Left lung (tissue), 4 donors: ENCODE measurements at regions not wholly inside any gene's neighbourhood (a gene's known extent, or its start where the extent isn't known, plus 50 kb on each side); places are given as distances from the start of the nearest gene placed in this dataset.

Experiments
- ATAC-seq: fragments of 200-7000 bp; cut with Tn5 transposase; one replicate; pipeline ENCODE4 v1.9.1; 2020; ENCODE audit warnings: moderate library complexity
- DNase-seq, 4 donors: peaks; one replicate each; pipeline ENCODE4 v3.0.0-alpha.2; 2013 to 2020
- H3K27ac ChIP-seq, 2 donors: fragments of 200-600 bp; sonication (generic) in 1 of 2; one replicate each; pipeline versions ENCODE4 v1.5.0 to v1.8.0; 2020 to 2021
- H3K27me3 ChIP-seq, 2 donors: fragments of 200-600 bp; sonication (generic) in 1 of 2; one replicate each; pipeline versions ENCODE4 v1.5.0 to v1.8.0; 2020 to 2021
- H3K36me3 ChIP-seq, 2 donors: fragments of 200-600 bp; sonication (generic) in 1 of 2; one replicate each; pipeline versions ENCODE4 v1.5.0 to v1.8.0; 2020 to 2021
- H3K4me1 ChIP-seq, 2 donors: fragments of 200-600 bp; one replicate each; pipeline ENCODE4 v1.8.0; 2021
- H3K4me3 ChIP-seq, 2 donors: fragments of 200-600 bp; sonication (generic) in 1 of 2; one replicate each; pipeline versions ENCODE4 v1.5.0 to v1.8.0; 2020 to 2021; ENCODE audit warnings: mild to moderate bottlenecking in 1 of 2
- H3K9me3 ChIP-seq, 2 donors: fragments of 200-600 bp; sonication (generic) in 1 of 2; one replicate each; pipeline versions ENCODE4 v1.5.0 to v1.8.0; 2020 to 2021
- intact Hi-C, 2 donors: fragments of 100-400 bp; cut with DNase I; formaldehyde crosslinking; loops; one replicate each; pipeline versions ENCODE4 v1.11.2 to v1.14.2; 2022
- TF ChIP-seq, protein P1 (sequence below), 2 donors: fragments of 200-600 bp; sonication (generic) in 1 of 2; IDR thresholded peaks; one replicate each; pipeline versions ENCODE4 v1.5.0 to v1.8.0; 2021; ENCODE audit warnings: antibody characterized with exemption in 2 of 2
- donor health status: DM: no; HTN: yes; CAD: no.
- donor health status: DM: no; HTN: no; CAD: no.

DNA sequence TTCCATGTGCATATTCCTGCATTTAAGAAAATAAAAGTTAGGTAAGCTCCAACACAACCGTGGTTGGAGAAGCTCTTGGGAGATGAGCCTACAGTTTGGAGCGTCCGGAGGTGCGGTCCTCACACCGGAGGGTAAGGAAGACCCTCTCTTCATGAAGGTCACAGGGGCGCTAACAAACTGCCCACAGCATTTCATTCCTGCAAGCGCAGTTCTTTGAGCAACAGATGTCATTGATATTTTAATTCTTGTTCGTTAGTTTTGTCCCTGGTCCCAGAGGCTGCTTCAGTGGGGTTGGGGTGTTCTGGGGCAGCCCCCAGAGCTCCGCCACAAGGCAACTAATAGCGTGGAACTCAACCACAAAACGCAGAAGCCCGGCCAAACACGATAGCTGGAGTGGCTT, 376.2 kb downstream of the IRX2 start:
- H3K27ac ChIP-seq = no peak overlapping the region
- H3K9me3 ChIP-seq = peaks cover 0 to 3% of the 10 kb centered on the region in 2 donors
- TF ChIP-seq, protein P1, sequence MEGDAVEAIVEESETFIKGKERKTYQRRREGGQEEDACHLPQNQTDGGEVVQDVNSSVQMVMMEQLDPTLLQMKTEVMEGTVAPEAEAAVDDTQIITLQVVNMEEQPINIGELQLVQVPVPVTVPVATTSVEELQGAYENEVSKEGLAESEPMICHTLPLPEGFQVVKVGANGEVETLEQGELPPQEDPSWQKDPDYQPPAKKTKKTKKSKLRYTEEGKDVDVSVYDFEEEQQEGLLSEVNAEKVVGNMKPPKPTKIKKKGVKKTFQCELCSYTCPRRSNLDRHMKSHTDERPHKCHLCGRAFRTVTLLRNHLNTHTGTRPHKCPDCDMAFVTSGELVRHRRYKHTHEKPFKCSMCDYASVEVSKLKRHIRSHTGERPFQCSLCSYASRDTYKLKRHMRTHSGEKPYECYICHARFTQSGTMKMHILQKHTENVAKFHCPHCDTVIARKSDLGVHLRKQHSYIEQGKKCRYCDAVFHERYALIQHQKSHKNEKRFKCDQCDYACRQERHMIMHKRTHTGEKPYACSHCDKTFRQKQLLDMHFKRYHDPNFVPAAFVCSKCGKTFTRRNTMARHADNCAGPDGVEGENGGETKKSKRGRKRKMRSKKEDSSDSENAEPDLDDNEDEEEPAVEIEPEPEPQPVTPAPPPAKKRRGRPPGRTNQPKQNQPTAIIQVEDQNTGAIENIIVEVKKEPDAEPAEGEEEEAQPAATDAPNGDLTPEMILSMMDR (IDR thresholded peaks at IDR 0.05) = no peak
- ATAC-seq (no peak), DNase-seq (no peak)
- no peaks in the 10 kb centered on the region for H3K36me3 ChIP-seq
- no peaks in the 10 kb centered on the region for H3K4me1 ChIP-seq
- H3K27me3 ChIP-seq = no peaks in the 10 kb centered on the region
- intact Hi-C loops = no loop called here
- H3K4me3 ChIP-seq = no peak overlapping the region

DNA sequence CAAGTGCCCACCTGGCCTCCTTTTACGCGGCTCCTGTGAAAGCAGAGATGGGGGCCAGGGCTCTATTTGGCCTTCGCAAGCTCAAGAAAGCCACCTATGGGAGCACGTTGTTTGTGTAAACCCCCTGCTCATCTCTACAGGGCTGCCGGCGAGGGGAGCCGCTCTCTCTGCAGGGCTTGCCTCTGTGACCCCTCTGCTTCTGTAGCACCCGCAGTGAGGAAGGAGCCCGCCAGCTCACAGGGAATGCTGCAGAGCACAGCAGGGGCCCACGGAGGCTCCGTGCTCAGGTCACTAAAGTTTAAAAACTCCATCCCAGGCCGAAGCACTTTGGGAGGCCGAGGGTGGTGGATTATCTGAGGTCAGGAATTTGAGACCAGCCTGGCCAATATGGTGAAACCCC, 376.8 kb downstream of the IRX2 start:
- TF ChIP-seq, protein P1 (IDR thresholded peaks at IDR 0.05) = no peak
- H3K36me3 ChIP-seq = no peaks in the 10 kb centered on the region
- DNase-seq = no peak
- no peak overlapping the region for H3K4me3 ChIP-seq
- ATAC-seq = no peak
- peaks cover 0 to 3% of the 10 kb centered on the region in 2 donors for H3K9me3 ChIP-seq
- intact Hi-C loops = no loop called here
- no peaks in the 10 kb centered on the region for H3K4me1 ChIP-seq
- no peaks in the 10 kb centered on the region for H3K27me3 ChIP-seq
- no peak overlapping the region for H3K27ac ChIP-seq

DNA sequence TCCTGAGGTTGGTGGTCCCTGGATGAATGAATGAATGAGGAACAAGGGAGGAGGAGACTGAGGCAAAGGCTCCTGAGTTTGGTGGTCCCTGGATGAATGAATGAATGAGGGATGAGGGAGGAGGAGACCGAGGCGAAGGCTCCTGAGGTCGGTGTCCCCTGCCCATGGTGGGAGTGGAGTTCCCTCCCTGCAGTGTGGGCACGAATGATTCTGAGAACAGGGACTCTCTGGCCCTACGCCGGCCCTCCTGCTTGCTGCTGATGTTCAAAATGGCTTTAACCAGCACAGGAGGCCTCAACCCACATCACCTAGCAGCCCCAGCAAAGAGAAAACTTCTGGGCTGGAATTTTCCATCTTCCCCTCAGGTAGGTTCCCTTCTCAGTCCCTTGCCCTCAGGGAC, 377.8 kb downstream of the IRX2 start:
- DNase-seq (no peak), ATAC-seq (no peak)
- Histone ChIP-seq H3K27me3 (no peaks in the 10 kb centered on the region), H3K4me1 (no peaks in the 10 kb centered on the region), H3K4me3 (no peak overlapping the region), H3K27ac (no peak overlapping the region), H3K9me3 (peaks cover 0 to 9% of the 10 kb centered on the region in 2 donors), H3K36me3 (no peaks in the 10 kb centered on the region)
- intact Hi-C loops = no loop called here
- TF ChIP-seq, protein P1 (IDR thresholded peaks at IDR 0.05) = no peak

DNA sequence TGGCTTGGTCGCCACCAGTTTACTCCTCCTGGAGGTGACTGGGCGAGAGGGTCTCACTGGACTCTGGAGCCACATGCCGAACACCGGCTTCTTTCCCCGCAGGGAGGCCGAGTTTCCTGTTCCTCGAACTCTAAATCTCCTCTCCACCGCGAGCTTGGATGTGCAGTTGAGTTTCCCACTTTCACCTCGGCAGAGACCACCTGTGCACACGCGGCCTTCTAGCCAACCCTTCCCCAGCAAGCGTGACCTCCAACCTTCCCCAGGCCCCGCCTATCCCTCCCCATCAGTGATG, 380.1 kb downstream of the IRX2 start:
- Histone ChIP-seq H3K27me3 (no peaks in the 10 kb centered on the region), H3K4me3 (no peak overlapping the region), H3K9me3 (peaks cover 0 to 13% of the 10 kb centered on the region in 2 donors), H3K27ac (no peak overlapping the region), H3K36me3 (no peaks in the 10 kb centered on the region), H3K4me1 (no peaks in the 10 kb centered on the region)
- intact Hi-C loops = no loop called here
- DNase-seq (no peak), ATAC-seq (no peak)
- TF ChIP-seq, protein P1 (IDR thresholded peaks at IDR 0.05) = no peak

DNA sequence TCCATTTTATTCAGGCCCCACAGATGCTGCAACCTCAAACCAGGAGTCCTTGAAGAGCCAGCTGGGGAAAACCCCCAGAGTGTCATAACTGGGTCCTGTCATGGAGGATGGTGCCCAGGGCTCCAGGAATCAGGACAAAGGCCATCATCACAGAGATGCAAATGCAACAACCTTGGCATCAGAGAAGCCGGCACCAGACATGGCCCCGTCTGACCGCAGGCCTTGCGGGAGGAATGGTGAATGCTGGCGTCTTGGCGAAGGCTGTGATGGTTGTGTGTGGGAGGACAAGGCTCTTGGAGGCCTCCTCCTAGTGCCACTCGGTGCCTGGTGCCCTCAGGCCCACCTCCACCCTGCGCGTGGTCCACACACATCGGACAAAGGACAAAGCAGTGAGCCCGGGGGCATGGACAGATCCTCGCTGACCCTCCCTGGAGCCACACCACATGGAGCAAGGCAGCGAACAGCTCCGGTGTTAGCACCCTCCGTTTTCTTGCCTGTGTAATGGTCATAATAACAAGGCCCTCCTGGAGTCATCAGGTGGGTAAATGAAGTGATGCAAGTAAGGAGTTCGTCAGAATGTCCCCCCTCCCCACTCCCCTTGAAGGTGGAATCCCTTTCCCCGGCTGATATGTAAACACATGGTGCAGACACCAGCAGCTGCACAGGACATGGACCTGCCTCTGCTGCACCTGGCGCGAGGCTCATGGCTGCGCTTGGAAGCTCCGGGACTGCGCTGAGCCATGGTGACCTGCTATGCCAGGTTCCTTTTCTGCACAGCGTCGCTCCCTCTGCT, 380.7 kb downstream of the IRX2 start:
- ATAC-seq (no peak), DNase-seq (no peak)
- H3K4me3 ChIP-seq = no peak overlapping the region
- TF ChIP-seq, protein P1 (IDR thresholded peaks at IDR 0.05) = no peak
- H3K27me3 ChIP-seq = no peaks in the 10 kb centered on the region
- intact Hi-C loops = no loop called here
- H3K9me3 ChIP-seq = peaks cover 0 to 18% of the 10 kb centered on the region in 2 donors
- no peaks in the 10 kb centered on the region for H3K4me1 ChIP-seq
- no peak overlapping the region for H3K27ac ChIP-seq
- H3K36me3 ChIP-seq = no peaks in the 10 kb centered on the region
